CD4-positive, alpha-beta T cell treated with Interleukin-4 for 4 hours (primary cell): ENCODE measurements at regions not wholly inside any gene's neighbourhood (a gene's known extent, or its start where the extent isn't known, plus 50 kb on each side); places are given as distances from the start of the nearest gene placed in this dataset.
"Not testable (repeated sequence)": the region's sequence is repeated elsewhere in the genome, so short reads cannot be mapped to it uniquely, and the experiment has no call there.

Source experiments
- DNase-seq: peaks from one replicate; pipeline ENCODE4 v3.0.0-alpha.2; 2020

DNA sequence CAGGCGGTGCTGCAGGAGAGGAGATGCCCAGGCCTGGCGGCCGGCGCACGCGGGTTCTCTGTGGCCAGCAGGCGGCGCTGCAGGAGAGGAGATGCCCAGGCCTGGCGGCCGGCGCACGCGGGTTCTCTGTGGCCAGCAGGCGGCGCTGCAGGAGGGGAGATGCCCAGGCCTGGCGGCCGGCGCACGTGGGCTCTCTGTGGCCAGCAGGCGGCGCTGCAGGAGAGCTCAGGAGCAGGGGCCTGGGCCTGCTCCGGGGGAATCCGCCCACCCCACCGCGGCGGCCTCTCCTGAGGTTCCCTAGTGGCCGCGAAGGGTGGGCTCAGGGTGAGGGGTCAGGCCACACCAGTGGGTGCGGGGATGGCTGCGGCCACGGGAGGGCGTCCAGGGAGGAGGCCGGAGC lies 75.9 kb downstream of the OR4F16 start:
- DNase-seq, result not testable (repeated sequence)

- not testable (repeated sequence) for DNase-seq
These were observed 77.3 kb downstream of the OR4F16 start for GRCh38 chr1:609161-609560.

DNA sequence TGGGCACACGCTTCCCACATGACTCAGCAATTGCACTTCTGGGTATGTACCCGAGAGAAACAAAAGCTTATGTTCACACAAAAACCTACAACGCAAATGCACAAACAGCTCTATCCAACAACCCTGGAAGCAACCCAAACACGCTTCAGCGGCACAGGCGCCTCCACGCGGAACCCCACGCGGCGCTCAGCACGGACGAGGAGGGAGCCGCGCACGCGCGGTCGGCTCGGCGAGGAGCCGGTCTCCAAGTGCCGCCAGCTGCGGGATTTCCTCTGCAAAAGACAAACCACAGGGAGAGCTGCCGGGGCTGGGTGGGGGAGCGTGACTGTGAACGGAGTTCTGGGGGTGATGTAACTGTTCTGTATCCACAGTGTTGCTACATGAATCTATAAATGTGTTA lies 81.2 kb downstream of the OR4F16 start:
- DNase-seq, result peak; percentile 28

GRCh38 chr1:588211-588610 lies 98.2 kb downstream of the OR4F16 start:
- not testable (repeated sequence) for DNase-seq

- DNase-seq, result peak; percentile 32
These were observed 100.5 kb downstream of the OR4F16 start for GRCh38 chr1:585992-586391.
